ENCODE measurements at regions not wholly inside any gene's neighbourhood (a gene's known extent, or its start where the extent isn't known, plus 50 kb on each side); places are given as distances from the start of the nearest gene placed in this dataset.
A peak's percentile ranks its signal among the peaks of the same experiment; 100 is the strongest.

DNA sequence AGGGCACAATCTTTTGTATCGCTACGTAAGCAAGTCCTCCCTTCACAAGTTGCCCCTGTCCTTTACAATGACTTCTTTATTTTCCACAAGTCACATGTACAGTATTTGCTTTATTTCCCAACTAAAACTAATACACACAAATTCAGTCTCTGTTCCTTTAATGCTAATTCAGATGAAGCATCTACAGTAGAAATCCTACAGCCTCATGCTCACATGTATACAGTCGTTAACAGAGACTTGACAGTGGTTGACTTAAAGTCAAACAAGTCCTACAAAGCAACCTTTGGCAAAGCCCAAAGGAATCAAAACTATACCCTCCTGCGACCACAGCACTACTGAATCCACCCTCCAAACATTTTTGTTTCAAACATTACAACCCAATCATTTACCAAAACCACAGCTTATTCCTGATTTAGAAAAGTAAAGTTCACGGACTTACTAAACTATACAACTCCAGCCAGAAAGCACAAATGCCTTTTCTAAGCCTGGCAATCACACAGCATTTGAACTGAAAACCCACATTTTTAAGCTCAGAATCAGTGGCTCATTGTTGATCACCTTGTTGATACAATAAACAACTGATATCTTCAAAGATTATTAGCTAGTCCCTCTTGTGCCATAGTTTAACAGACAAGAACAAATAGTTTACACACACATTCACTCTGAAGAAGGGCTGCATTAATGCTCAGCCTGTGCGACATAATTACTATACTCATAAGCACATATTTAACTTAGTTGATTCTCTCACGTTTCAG lies 70.9 kb upstream of the NHSL1 start (continued):
- TF ChIP-seq, protein P1, sequence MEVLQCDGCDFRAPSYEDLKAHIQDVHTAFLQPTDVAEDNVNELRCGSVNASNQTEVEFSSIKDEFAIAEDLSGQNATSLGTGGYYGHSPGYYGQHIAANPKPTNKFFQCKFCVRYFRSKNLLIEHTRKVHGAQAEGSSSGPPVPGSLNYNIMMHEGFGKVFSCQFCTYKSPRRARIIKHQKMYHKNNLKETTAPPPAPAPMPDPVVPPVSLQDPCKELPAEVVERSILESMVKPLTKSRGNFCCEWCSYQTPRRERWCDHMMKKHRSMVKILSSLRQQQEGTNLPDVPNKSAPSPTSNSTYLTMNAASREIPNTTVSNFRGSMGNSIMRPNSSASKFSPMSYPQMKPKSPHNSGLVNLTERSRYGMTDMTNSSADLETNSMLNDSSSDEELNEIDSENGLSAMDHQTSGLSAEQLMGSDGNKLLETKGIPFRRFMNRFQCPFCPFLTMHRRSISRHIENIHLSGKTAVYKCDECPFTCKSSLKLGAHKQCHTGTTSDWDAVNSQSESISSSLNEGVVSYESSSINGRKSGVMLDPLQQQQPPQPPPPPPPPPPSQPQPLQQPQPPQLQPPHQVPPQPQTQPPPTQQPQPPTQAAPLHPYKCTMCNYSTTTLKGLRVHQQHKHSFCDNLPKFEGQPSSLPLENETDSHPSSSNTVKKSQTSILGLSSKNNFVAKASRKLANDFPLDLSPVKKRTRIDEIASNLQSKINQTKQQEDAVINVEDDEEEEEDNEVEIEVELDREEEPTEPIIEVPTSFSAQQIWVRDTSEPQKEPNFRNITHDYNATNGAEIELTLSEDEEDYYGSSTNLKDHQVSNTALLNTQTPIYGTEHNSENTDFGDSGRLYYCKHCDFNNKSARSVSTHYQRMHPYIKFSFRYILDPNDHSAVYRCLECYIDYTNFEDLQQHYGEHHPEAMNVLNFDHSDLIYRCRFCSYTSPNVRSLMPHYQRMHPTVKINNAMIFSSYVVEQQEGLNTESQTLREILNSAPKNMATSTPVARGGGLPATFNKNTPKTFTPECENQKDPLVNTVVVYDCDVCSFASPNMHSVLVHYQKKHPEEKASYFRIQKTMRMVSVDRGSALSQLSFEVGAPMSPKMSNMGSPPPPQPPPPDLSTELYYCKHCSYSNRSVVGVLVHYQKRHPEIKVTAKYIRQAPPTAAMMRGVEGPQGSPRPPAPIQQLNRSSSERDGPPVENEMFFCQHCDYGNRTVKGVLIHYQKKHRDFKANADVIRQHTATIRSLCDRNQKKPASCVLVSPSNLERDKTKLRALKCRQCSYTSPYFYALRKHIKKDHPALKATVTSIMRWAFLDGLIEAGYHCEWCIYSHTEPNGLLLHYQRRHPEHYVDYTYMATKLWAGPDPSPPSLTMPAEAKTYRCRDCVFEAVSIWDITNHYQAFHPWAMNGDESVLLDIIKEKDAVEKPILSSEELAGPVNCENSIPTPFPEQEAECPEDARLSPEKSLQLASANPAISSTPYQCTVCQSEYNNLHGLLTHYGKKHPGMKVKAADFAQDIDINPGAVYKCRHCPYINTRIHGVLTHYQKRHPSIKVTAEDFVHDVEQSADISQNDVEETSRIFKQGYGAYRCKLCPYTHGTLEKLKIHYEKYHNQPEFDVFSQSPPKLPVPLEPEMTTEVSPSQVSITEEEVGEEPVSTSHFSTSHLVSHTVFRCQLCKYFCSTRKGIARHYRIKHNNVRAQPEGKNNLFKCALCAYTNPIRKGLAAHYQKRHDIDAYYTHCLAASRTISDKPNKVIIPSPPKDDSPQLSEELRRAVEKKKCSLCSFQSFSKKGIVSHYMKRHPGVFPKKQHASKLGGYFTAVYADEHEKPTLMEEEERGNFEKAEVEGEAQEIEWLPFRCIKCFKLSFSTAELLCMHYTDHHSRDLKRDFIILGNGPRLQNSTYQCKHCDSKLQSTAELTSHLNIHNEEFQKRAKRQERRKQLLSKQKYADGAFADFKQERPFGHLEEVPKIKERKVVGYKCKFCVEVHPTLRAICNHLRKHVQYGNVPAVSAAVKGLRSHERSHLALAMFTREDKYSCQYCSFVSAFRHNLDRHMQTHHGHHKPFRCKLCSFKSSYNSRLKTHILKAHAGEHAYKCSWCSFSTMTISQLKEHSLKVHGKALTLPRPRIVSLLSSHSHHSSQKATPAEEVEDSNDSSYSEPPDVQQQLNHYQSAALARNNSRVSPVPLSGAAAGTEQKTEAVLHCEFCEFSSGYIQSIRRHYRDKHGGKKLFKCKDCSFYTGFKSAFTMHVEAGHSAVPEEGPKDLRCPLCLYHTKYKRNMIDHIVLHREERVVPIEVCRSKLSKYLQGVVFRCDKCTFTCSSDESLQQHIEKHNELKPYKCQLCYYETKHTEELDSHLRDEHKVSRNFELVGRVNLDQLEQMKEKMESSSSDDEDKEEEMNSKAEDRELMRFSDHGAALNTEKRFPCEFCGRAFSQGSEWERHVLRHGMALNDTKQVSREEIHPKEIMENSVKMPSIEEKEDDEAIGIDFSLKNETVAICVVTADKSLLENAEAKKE (CRISPR knock-in tag; IDR thresholded peaks at IDR 0.05) = no peak
- no peak for TF ChIP-seq ZNF114 (CRISPR knock-in tag; IDR thresholded peaks at IDR 0.05)
- TF ChIP-seq JUNB (IDR thresholded peaks at IDR 0.05; ENCODE audit: unreplicated experiment) = no peak

DNA sequence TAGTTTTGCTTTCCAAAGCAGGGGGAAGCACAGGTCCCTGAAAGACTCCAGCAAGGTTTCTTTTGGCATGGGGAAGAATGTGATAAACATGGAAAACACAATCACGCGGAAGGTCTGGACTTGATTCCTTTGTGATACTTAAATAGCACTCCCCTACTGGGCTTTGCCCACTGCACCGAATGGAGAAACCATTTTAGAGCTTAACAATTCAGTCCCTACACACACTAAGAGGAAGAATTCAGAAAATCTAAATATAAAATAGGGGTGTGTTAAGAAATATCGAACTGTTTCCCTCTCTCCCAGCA lies 71.4 kb upstream of the NHSL1 start:
- H3K4me1 Mint-ChIP-seq = peaks cover 11% of the 10 kb centered on the region; the same call in 2 of the 3 replicates
- TF ChIP-seq, protein P1 (CRISPR knock-in tag; IDR thresholded peaks at IDR 0.05) = no peak
- no peak for TF ChIP-seq EZH2 (IDR thresholded peaks at IDR 0.05; ENCODE audit: low read depth, unreplicated experiment)
- TF ChIP-seq, protein P2, sequence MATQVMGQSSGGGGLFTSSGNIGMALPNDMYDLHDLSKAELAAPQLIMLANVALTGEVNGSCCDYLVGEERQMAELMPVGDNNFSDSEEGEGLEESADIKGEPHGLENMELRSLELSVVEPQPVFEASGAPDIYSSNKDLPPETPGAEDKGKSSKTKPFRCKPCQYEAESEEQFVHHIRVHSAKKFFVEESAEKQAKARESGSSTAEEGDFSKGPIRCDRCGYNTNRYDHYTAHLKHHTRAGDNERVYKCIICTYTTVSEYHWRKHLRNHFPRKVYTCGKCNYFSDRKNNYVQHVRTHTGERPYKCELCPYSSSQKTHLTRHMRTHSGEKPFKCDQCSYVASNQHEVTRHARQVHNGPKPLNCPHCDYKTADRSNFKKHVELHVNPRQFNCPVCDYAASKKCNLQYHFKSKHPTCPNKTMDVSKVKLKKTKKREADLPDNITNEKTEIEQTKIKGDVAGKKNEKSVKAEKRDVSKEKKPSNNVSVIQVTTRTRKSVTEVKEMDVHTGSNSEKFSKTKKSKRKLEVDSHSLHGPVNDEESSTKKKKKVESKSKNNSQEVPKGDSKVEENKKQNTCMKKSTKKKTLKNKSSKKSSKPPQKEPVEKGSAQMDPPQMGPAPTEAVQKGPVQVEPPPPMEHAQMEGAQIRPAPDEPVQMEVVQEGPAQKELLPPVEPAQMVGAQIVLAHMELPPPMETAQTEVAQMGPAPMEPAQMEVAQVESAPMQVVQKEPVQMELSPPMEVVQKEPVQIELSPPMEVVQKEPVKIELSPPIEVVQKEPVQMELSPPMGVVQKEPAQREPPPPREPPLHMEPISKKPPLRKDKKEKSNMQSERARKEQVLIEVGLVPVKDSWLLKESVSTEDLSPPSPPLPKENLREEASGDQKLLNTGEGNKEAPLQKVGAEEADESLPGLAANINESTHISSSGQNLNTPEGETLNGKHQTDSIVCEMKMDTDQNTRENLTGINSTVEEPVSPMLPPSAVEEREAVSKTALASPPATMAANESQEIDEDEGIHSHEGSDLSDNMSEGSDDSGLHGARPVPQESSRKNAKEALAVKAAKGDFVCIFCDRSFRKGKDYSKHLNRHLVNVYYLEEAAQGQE (IDR thresholded peaks at IDR 0.05; ENCODE audit: unreplicated experiment) = no peak

More for the DNA sequence above, 71.4 kb upstream of the NHSL1 start:
- DNase-seq (ENCODE audit: low spot score) (no peak), ATAC-seq (no peak)
- H3K27me3 Mint-ChIP-seq (ENCODE audit: insufficient read depth, low read depth, poor library complexity) = no peaks in the 10 kb centered on the region
- no peaks in the 10 kb centered on the region for H3K27me3 ChIP-seq (ENCODE audit: insufficient read depth)
- H3F3A ChIP-seq (replicated peaks; ENCODE audit: low read depth) = no peaks in the 10 kb centered on the region
- H3K79me2 ChIP-seq (replicated peaks; ENCODE audit: insufficient read depth) = peaks cover 64% of the 10 kb centered on the region
- no peaks in the 10 kb centered on the region for H3K9me3 Mint-ChIP-seq
- peak overlapping the region; percentile 4; the same call in 1 of the 2 replicates for H3K27ac ChIP-seq (ENCODE audit: low read depth)
- peak overlapping the region; percentile 81 for H3K4me2 ChIP-seq
- peak overlapping the region; percentile 57; the same call in 1 of the 2 replicates for H3K4me3 ChIP-seq
- peaks cover 33% of the 10 kb centered on the region for H3K4me1 ChIP-seq (ENCODE audit: insufficient read depth)
- H3K4me3 Mint-ChIP-seq = no peak overlapping the region
- H2AFZ ChIP-seq = no peak overlapping the region
- H3K36me3 Mint-ChIP-seq (ENCODE audit: low read depth) = no peaks in the 10 kb centered on the region
- no peaks in the 10 kb centered on the region for H3K36me3 ChIP-seq (ENCODE audit: insufficient read depth)
- no peaks in the 10 kb centered on the region for H3K9me2 ChIP-seq (ENCODE audit: insufficient read depth)
- H4K20me1 ChIP-seq (replicated peaks; ENCODE audit: insufficient read depth) = no peaks in the 10 kb centered on the region
- H3K27ac Mint-ChIP-seq = no peak overlapping the region

Measured in GM23338 (cell line).